Thyroid gland (tissue), 4 donors: ENCODE measurements at regions not wholly inside any gene's neighbourhood (a gene's known extent, or its start where the extent isn't known, plus 50 kb on each side); places are given as distances from the start of the nearest gene placed in this dataset.

Source experiments
- DNase-seq, 2 donors: peaks; one replicate each; pipeline ENCODE4 v3.0.0-alpha.2; 2019
- H3K27ac ChIP-seq, 3 donors: fragments of 200-600 bp; sonication (generic); 1 replicate in 2 of 3; 2 replicates in 1 of 3; pipeline ENCODE4 v1.5.1; 2016 to 2019; ENCODE audit warnings: mild to moderate bottlenecking in 1 of 3, moderate library complexity in 1 of 3
- H3K27me3 ChIP-seq: fragments of 200-600 bp; sonication (generic); one replicate; pipeline ENCODE4 v1.5.1; 2019
- H3K36me3 ChIP-seq, 2 donors: fragments of 200-600 bp; sonication (generic); one replicate each; pipeline ENCODE4 v1.5.1; 2016 to 2019
- H3K4me1 ChIP-seq, 2 donors: fragments of 200-600 bp; sonication (generic); one replicate each; pipeline ENCODE4 v1.5.1; 2017 to 2019
- H3K4me3 ChIP-seq, 3 donors: fragments of 200-600 bp; sonication (generic); replicated peaks in 1 of 3; 1 replicate in 2 of 3; 2 replicates in 1 of 3; pipeline ENCODE4 v1.5.1; 2016; ENCODE audit warnings: mild to moderate bottlenecking in 1 of 3
- H3K9me3 ChIP-seq: fragments of 200-600 bp; sonication (generic); one replicate; pipeline ENCODE4 v1.5.1; 2017
- CTCF ChIP-seq, 6 experiments: fragments of 200-600 bp in 3 of 6; fragments of 450-650 bp in 3 of 6; sonication (generic) in 3 of 6; IDR thresholded peaks; one replicate each; pipeline ENCODE4 v1.5.1; 2016 to 2019; ENCODE audit warnings: antibody characterized with exemption in 6 of 6, mild to moderate bottlenecking in 2 of 6, inconsistent platforms in 1 of 6, moderate library complexity in 1 of 6
- POLR2A ChIP-seq, 2 donors: fragments of 450-650 bp; IDR thresholded peaks; one replicate each; pipeline ENCODE4 v1.6.1; 2017; ENCODE audit warnings: antibody characterized with exemption in 2 of 2, mild to moderate bottlenecking in 2 of 2, moderate library complexity in 1 of 2
- WGBS, 2 donors: methylation state at CpG; one replicate each; pipeline ENCODE4 v1.1.5; 2017; 5-methylcytosine and 5-hydroxymethylcytosine counted together
- intact Hi-C: fragments of 100-400 bp; cut with DNase I; formaldehyde crosslinking; loops from one replicate; pipeline ENCODE4 v1.15.1; 2023

- Histone ChIP-seq H3K36me3 (no peaks in the 10 kb centered on the region), H3K27ac (no peak overlapping the region), H3K4me1 (no peaks in the 10 kb centered on the region), H3K9me3 (no peaks in the 10 kb centered on the region), H3K4me3 (no peak overlapping the region), H3K27me3 (no peaks in the 10 kb centered on the region)
- no peak for TF ChIP-seq POLR2A (IDR thresholded peaks at IDR 0.05)
- no peak for TF ChIP-seq CTCF (IDR thresholded peaks at IDR 0.05)
- no peak for DNase-seq
- intact Hi-C loops = no loop called here
- WGBS, 2 donors = 66 to 96% methylated on average over 2 of the region's 2 CpGs
These were observed 157.0 kb upstream of the PRSS1 start for GRCh38 chr7:142592231-142592630.

- DNase-seq = no peak
- no peaks in the 10 kb centered on the region for H3K4me1 ChIP-seq
These were observed 158.3 kb upstream of the PRSS1 start for GRCh38 chr7:142590830-142591457.

GRCh38 chr7:142590077-142590476 lies 159.2 kb upstream of the PRSS1 start:
- Histone ChIP-seq H3K9me3 (no peaks in the 10 kb centered on the region), H3K36me3 (no peaks in the 10 kb centered on the region)
- 84 to 90% methylated on average over 4 of the region's 4 CpGs for WGBS, 2 donors

More at GRCh38 chr7:142590830-142591457, 158.3 kb upstream of the PRSS1 start:
- H3K27ac ChIP-seq = no peak overlapping the region
- no peaks in the 10 kb centered on the region for H3K36me3 ChIP-seq
- H3K9me3 ChIP-seq = no peaks in the 10 kb centered on the region
- WGBS, 2 donors = 82% methylated on average over 2 of the region's 2 CpGs
- intact Hi-C loops = no loop called here
- no peak overlapping the region for H3K4me3 ChIP-seq
- H3K27me3 ChIP-seq = no peaks in the 10 kb centered on the region
- TF ChIP-seq CTCF (IDR thresholded peaks at IDR 0.05) = no peak
- TF ChIP-seq POLR2A (IDR thresholded peaks at IDR 0.05) = no peak

GRCh38 chr7:142587578-142588191 lies 161.6 kb upstream of the PRSS1 start:
- intact Hi-C loops = no loop called here

More at GRCh38 chr7:142590077-142590476, 159.2 kb upstream of the PRSS1 start:
- intact Hi-C loops = no loop called here
- Histone ChIP-seq H3K27me3 (no peaks in the 10 kb centered on the region), H3K27ac (no peak overlapping the region), H3K4me1 (no peaks in the 10 kb centered on the region), H3K4me3 (no peak overlapping the region)
- no peak for DNase-seq
- TF ChIP-seq CTCF (IDR thresholded peaks at IDR 0.05) (no peak), POLR2A (IDR thresholded peaks at IDR 0.05) (no peak)

More at GRCh38 chr7:142587578-142588191, 161.6 kb upstream of the PRSS1 start:
- TF ChIP-seq CTCF (IDR thresholded peaks at IDR 0.05) = peak in 4 of 6 experiments; percentile 16 to 53 (median 35)
- TF ChIP-seq POLR2A (IDR thresholded peaks at IDR 0.05) = no peak
- DNase-seq = no peak
- Histone ChIP-seq H3K27ac (no peak overlapping the region), H3K36me3 (no peaks in the 10 kb centered on the region), H3K4me1 (no peaks in the 10 kb centered on the region), H3K9me3 (no peaks in the 10 kb centered on the region), H3K27me3 (no peaks in the 10 kb centered on the region), H3K4me3 (no peak overlapping the region)
- 64 to 70% methylated on average over 5 of the region's 5 CpGs for WGBS, 2 donors
